Endothelial cell of umbilical vein (primary cell): ENCODE measurements at regions not wholly inside any gene's neighbourhood (a gene's known extent, or its start where the extent isn't known, plus 50 kb on each side); places are given as distances from the start of the nearest gene placed in this dataset.

ENCODE experiments used
- BruUV-seq: library from RNA; stranded (reverse); fragments of 400-500 nt; replicated peaks from 2 replicates; lab custom pipeline; 2021; lab: Mats Ljungman, UMichigan
- CTCF ChIA-PET: fragments of 300-600, 350-600 bp; sonication (Branson Sonifier 250); formaldehyde crosslinking; loops from one replicate; lab custom pipeline; 2021; ENCODE audit warnings: antibody characterized with exemption, inconsistent platforms; lab: Charles Lee
- POLR2A ChIA-PET: fragments of 300-600, 350-600 bp; sonication (Branson Sonifier 250); formaldehyde crosslinking; loops from one replicate; lab custom pipeline; 2021; ENCODE audit warnings: antibody characterized with exemption, inconsistent platforms; lab: Charles Lee
- DNase-seq: peaks from one replicate; pipeline ENCODE4 v3.0.0-alpha.2; 2011; ENCODE audit warnings: low read depth, low spot score
- FAIRE-seq: peaks from 2 replicates; lab custom pipeline; 2011; peaks lifted over from hg19 to GRCh38; lab: Jason Lieb, UNC
- H2AFZ ChIP-seq: 2 replicates; pipeline ENCODE4 v1.6.0; 2012; ENCODE audit warnings: low read depth, low read length, control low read depth, inconsistent platforms
- H3K27ac ChIP-seq: 2 replicates; pipeline ENCODE4 v1.5.1; 2011; ENCODE audit warnings: low read depth, mild to moderate bottlenecking, control low read depth, low read length, moderate library complexity; ENCODE audit not compliant: insufficient read depth
- H3K27me3 ChIP-seq, 2 experiments: 2 replicates each; pipeline versions ENCODE4 v1.6.0 to v1.6.1; 2011; ENCODE audit warnings: low read length in 2 of 2, mixed read lengths in 1 of 2; ENCODE audit not compliant: control insufficient read depth in 2 of 2, insufficient read depth in 2 of 2
- H3K36me3 ChIP-seq, 2 experiments: 2 replicates in 1 of 2; 3 replicates in 1 of 2; pipeline ENCODE4 v1.5.1; 2011; ENCODE audit warnings: low read length in 2 of 2, mild to moderate bottlenecking in 1 of 2, moderate library complexity in 1 of 2; ENCODE audit not compliant: control insufficient read depth in 2 of 2, insufficient read depth in 2 of 2; ENCODE audit errors: extremely low read depth in 1 of 2
- H3K4me1 ChIP-seq: 3 replicates; pipeline ENCODE4 v1.5.1; 2011; ENCODE audit warnings: mild to moderate bottlenecking, low read length; ENCODE audit not compliant: control insufficient read depth, insufficient read depth; ENCODE audit errors: extremely low read depth
- H3K4me2 ChIP-seq: 2 replicates; pipeline ENCODE4 v1.6.1; 2011; ENCODE audit warnings: low read length, control low read depth, mixed read lengths; ENCODE audit not compliant: insufficient read depth
- H3K4me3 ChIP-seq, 3 experiments: fragments of 200-600 bp in 1 of 3; sonication (generic), shearing (Covaris generic) in 1 of 3; replicated peaks in 1 of 3; 2 replicates each; pipeline ENCODE4 v1.5.1; 2011 to 2016; ENCODE audit warnings: control low read depth in 3 of 3, low read length in 3 of 3, mild to moderate bottlenecking in 2 of 3, inconsistent platforms in 1 of 3, low read depth in 1 of 3, moderate library complexity in 1 of 3; ENCODE audit not compliant: insufficient read depth in 1 of 3
- H3K79me2 ChIP-seq: 2 replicates; pipeline ENCODE4 v1.6.0; 2012; ENCODE audit warnings: low read length, inconsistent platforms; ENCODE audit not compliant: control insufficient read depth, insufficient read depth
- H3K9ac ChIP-seq: replicated peaks from 2 replicates; pipeline ENCODE3; 2011; ENCODE audit warnings: low read length, control low read depth; ENCODE audit not compliant: insufficient read depth; ENCODE audit errors: extremely low read depth
- H3K9me1 ChIP-seq: replicated peaks from 3 replicates; pipeline ENCODE4 v1.6.0; 2011; ENCODE audit warnings: mild to moderate bottlenecking, low read length; ENCODE audit not compliant: control insufficient read depth, insufficient read depth; ENCODE audit errors: extremely low read depth
- H3K9me3 ChIP-seq: replicated peaks from 2 replicates; pipeline ENCODE4 v1.5.1; 2012; ENCODE audit warnings: low read length, inconsistent platforms; ENCODE audit not compliant: control insufficient read depth, insufficient read depth
- H4K20me1 ChIP-seq: replicated peaks from 2 replicates; pipeline ENCODE3; 2011; ENCODE audit warnings: mild to moderate bottlenecking, low read length; ENCODE audit not compliant: control insufficient read depth, insufficient read depth; ENCODE audit errors: extremely low read depth
- CTCF ChIP-seq, 2 donors: IDR thresholded peaks; 1 replicate in 1 of 2; 2 replicates in 1 of 2; pipeline ENCODE4 v1.5.1; 2011; ENCODE audit warnings: low read length in 2 of 2, mild to moderate bottlenecking in 2 of 2, moderate library complexity in 2 of 2, control low read depth in 1 of 2, inconsistent platforms in 1 of 2, low read depth in 1 of 2; ENCODE audit not compliant: insufficient read depth in 1 of 2; ENCODE audit errors: extremely low read depth in 1 of 2
- EZH2 ChIP-seq: IDR thresholded peaks from 2 replicates; pipeline ENCODE4 v1.6.1; 2012; ENCODE audit warnings: borderline replicate concordance, low read depth, mild to moderate bottlenecking, moderate library complexity, low read length, inconsistent platforms; ENCODE audit not compliant: severe bottlenecking
- FOS ChIP-seq: IDR thresholded peaks from 2 replicates; pipeline ENCODE4 v1.6.1; 2011; ENCODE audit warnings: mild to moderate bottlenecking, low read length, moderate library complexity, borderline replicate concordance; ENCODE audit not compliant: insufficient read depth
- GATA2 ChIP-seq: IDR thresholded peaks from 2 replicates; pipeline ENCODE4 v1.7.0; 2011; ENCODE audit warnings: low read depth, mild to moderate bottlenecking, moderate library complexity, mixed read lengths, low read length; ENCODE audit not compliant: insufficient read length, insufficient read depth
- JUN ChIP-seq: IDR thresholded peaks from 2 replicates; pipeline ENCODE4 v1.6.1; 2011; ENCODE audit warnings: borderline replicate concordance, low read depth; ENCODE audit not compliant: insufficient read length, insufficient read depth
- MAX ChIP-seq: IDR thresholded peaks from 2 replicates; pipeline ENCODE4 v1.6.1; 2011; ENCODE audit not compliant: insufficient read depth, insufficient read length
- MYC ChIP-seq: IDR thresholded peaks from one replicate; pipeline ENCODE4 v1.6.1; 2011; ENCODE audit warnings: mild to moderate bottlenecking, low read depth, low read length
- POLR2A ChIP-seq: IDR thresholded peaks from 2 replicates; pipeline ENCODE4 v1.6.1; 2012; ENCODE audit warnings: low read depth, mild to moderate bottlenecking, control low read depth, low read length
- POLR2AphosphoS5 ChIP-seq: IDR thresholded peaks from 2 replicates; pipeline ENCODE4 v1.6.1; 2012; ENCODE audit warnings: low read depth, mild to moderate bottlenecking, control low read depth, low read length, moderate library complexity; ENCODE audit not compliant: insufficient read depth
- dilution Hi-C: fragments of 300-500 bp; cut with MboI; formaldehyde crosslinking; loops from one replicate; pipeline ENCODE4 v1.15.0; 2019; ENCODE audit warnings: low sequenced_read_pairs; ENCODE audit not compliant: extremely low pct_ligation_motif_present
- intact Hi-C: fragments of 100-400 bp; cut with micrococcal nuclease; formaldehyde crosslinking; loops from one replicate; pipeline ENCODE4 v1.10.0; 2022

- CTCF ChIA-PET = interaction anchor here (1.4 kb wide), 1 partner anchor 9 kb away, joined by 5 read pairs; no protein-coding TSS in a partner anchor
Measured at GRCh38 chr10:113376428-113376827, 176.4 kb upstream of the HABP2 start.

GRCh38 chr10:113379091-113379490, 173.8 kb upstream of the HABP2 start:
- TF ChIP-seq FOS = no peak
- TF ChIP-seq POLR2A = no peak
- no peak for TF ChIP-seq JUN
- TF ChIP-seq GATA2 = no peak
- TF ChIP-seq MYC = no peak
- TF ChIP-seq CTCF (IDR thresholded peaks at IDR 0.05; ENCODE audit: extremely low read depth in 1 of 2, insufficient read depth in 1 of 2, low read depth in 1 of 2, low read length in 2 of 2) = no peak
- no peak for TF ChIP-seq EZH2
- TF ChIP-seq POLR2AphosphoS5 = no peak
- no peak for TF ChIP-seq MAX
- intact Hi-C loops (no loop called here), dilution Hi-C loops (no loop called here)
- CTCF ChIA-PET = no interaction called here
- Histone ChIP-seq H3K79me2 (no peaks in the 10 kb centered on the region), H4K20me1 (no peaks in the 10 kb centered on the region), H3K9me3 (no peaks in the 10 kb centered on the region), H3K27me3 (peaks cover 0 to 5% of the 10 kb centered on the region in 2 experiments), H3K27ac (no peak overlapping the region), H3K4me3 (no peak overlapping the region), H2AFZ (no peak overlapping the region), H3K36me3 (no peaks in the 10 kb centered on the region), H3K4me2 (no peak overlapping the region), H3K9me1 (no peaks in the 10 kb centered on the region), H3K4me1 (peaks cover 20% of the 10 kb centered on the region), H3K9ac (no peak overlapping the region)
- BruUV-seq = no TSS peak
- POLR2A ChIA-PET = no interaction called here
- DNase-seq (no peak), FAIRE-seq (no peak)

More at GRCh38 chr10:113376428-113376827, 176.4 kb upstream of the HABP2 start:
- Histone ChIP-seq H2AFZ (no peak overlapping the region), H3K9me3 (no peaks in the 10 kb centered on the region), H3K27me3 (peaks cover 0 to 5% of the 10 kb centered on the region in 2 experiments), H3K79me2 (no peaks in the 10 kb centered on the region), H4K20me1 (no peaks in the 10 kb centered on the region), H3K9ac (no peak overlapping the region), H3K4me2 (no peak overlapping the region), H3K9me1 (no peaks in the 10 kb centered on the region), H3K4me1 (peaks cover 3% of the 10 kb centered on the region), H3K36me3 (no peaks in the 10 kb centered on the region), H3K27ac (no peak overlapping the region), H3K4me3 (no peak overlapping the region)
- TF ChIP-seq POLR2A = no peak
- POLR2A ChIA-PET = no interaction called here
- intact Hi-C loops = no loop called here
- FAIRE-seq = no peak
- no TSS peak for BruUV-seq
- dilution Hi-C loops = no loop called here
- DNase-seq = no peak
